NCI-H128 (cell line): ENCODE measurements at regions not wholly inside any gene's neighbourhood (a gene's known extent, or its start where the extent isn't known, plus 50 kb on each side); places are given as distances from the start of the nearest gene placed in this dataset.
"Not testable (repeated sequence)": the region's sequence is repeated elsewhere in the genome, so short reads cannot be mapped to it uniquely, and the experiment has no call there.

ENCODE experiments used
- DNase-seq: peaks from one replicate; lab custom pipeline; 2025; ENCODE audit not compliant: unreplicated experiment; lab: John Stamatoyannopoulos, UW

DNA sequence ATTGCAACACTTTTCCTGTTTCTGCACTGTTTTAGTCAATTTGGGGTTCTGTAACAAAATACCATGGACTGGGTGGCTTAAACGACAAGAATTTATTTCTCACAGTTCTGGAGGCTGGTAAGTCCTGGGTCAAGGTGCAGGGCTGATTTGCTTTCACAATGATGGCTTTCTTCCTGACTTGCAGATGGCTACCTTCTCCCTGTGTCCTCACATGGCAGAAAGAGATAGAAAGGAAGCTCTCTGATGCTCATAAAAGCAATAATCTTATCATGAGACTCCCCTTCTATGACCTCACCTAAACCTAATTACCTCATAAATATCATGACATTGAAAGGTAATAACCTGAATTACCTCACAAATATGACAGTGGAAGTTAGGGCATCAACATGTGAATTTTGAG lies 511.5 kb upstream of the CITED2 start:
- no peak for DNase-seq

DNA sequence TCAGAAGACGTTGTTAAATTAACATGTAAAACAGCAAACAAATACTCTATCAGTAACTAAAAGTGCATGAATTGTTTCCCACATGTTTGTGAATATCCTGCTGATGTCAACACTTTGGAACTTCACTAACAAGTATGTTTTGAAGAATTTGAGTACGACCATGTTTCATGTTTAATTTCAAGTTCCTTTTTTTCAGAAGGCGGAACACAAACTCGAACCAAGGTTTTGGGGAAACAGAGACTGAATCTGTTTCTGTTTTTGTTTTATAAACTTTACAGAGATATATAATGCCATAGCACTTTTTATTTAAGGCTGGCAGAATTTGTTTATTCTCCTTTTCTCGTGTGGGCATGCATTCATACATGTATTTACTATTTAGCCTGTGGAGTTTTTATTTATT lies 509.3 kb upstream of the CITED2 start:
- DNase-seq: no peak

DNA sequence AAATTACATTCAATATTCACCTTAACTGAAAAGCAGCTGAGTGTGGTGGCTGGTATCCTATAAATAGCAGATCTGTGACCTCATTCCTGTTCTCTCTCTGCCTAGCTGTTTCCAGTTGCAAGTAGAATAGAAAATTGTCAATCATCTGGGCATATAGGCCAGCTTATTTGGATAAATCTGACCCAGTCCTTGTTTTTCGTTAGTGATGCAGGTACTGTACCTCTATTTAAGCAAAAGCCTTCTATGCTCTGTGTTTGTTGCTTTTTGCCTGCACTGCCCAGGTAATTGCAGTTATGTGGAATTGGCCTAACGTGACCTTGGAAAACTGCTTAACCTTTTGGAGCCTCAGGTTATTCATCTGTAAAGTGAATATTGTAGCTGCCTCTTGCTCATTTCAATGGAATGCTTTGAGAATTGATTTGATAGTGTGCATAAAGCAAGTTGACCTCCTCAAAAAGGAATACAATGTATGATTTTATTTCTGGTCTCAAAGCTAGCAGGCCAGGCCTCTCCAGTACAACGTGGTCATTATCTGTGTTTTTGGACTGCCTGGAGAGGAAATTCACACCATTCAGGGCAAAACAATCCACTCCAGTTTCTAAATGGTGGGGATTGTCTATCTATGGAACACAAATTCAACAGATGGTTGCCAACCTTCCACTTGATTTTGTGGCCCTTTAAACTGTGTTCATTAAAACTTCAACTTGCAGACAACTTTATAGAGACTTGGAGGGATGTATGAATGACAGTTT lies 508.7 kb upstream of the CITED2 start:
- DNase-seq: no peak

DNA sequence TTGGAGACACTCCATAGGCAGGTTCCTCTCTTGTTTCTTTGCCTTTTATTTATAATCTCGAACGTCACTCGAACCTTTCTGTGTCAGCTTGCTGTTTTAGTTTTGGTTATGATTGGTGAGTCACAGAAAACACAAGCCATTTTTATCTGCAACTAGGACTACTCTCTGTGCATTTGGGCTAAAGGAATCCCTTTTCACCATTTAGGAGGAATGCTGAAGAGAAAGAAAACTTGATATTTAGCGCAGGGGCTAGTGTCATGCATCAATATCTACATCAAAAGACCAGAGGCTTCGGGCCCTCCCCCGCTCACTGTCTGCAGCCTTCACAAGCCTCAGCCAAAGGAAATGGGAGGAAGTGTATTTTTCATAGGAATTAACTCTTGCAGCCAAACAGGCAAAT lies 507.8 kb upstream of the CITED2 start:
- no peak for DNase-seq

DNA sequence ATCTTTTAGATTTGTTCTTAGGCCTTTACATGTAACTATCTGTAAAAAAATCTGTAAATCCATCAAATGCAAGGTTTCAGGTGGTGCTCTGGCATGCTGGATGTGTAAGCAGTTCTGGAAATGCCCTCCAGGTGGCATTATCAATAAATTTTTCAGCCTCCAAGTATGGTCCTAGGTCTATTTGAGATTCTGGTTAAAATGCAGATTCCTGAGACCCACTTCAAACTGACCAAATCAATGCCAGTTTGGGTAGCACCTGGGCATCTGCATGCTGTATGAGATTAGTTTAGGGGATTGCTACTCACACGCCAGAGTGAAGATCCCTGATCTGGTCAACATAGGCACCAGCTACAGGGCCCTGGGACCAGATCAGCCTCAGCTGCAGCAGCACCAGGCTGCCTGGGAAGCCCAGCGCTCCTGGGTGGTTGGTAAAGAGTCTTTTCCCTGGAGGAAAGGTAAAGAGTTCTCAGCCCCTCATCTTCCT lies 507.3 kb upstream of the CITED2 start:
- no peak for DNase-seq

DNA sequence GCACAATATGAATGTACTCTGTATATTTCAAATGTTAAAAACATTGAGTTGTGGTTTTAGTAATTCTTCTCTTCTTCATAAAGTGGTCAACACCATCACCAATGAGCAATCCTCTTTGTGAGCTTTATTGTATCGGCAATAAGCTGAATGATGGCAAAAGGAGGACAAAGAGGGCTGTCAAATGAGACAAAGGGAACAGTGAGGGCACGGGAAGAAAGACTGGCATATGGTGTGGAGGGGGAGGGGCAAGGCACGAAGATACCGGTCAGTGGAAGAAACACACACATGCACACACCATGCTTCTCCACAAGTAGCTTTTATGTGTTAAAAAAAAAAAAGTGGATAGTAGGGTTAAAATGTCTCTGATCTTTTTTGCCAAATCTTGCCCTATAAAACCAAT lies 506.8 kb upstream of the CITED2 start:
- no peak for DNase-seq

DNA sequence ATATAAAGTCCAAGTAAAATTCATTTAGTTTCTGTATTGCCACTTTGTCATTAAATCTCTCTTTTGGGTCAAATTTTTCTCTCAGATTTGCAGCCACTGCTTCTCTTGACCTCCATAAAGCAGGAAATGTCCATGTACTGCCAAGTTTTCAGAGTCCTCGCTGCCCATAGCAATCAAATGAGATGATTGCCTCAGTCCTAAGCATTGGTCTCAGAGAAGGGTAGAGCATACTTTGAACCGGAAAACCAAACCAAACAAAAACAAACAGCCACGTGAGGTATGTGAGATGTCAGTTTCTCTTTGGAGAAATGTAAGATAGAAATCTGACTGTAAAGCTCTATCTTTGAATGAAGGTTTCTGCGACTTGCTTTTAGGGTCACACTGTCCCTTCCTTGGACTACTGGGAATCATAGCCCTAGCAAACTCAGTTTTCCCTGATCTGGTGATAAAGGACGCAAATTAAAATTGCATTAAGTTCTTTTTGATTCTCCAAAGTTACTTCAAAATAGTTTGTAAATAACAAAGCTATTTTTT lies 505.4 kb upstream of the CITED2 start:
- no peak for DNase-seq

DNA sequence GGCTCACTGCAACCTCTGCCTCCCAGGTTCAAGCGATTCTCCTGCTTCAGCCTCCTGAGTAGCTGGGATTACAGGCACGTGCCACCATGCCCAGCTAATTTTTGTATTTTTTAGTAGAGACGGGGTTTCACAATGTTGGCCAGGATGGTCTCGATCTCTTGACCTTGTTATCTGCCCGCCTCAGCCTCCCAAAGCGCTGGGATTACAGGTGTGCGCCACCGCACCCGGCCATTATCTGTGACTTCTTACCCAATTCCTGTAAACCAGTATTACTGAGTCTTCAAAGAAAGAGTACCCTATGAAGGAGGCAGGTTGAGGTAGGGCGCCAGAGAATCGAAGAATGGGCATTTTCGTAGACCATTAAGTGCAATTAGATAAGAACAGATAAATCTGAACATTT lies 504.8 kb upstream of the CITED2 start:
- not testable (repeated sequence) for DNase-seq

DNA sequence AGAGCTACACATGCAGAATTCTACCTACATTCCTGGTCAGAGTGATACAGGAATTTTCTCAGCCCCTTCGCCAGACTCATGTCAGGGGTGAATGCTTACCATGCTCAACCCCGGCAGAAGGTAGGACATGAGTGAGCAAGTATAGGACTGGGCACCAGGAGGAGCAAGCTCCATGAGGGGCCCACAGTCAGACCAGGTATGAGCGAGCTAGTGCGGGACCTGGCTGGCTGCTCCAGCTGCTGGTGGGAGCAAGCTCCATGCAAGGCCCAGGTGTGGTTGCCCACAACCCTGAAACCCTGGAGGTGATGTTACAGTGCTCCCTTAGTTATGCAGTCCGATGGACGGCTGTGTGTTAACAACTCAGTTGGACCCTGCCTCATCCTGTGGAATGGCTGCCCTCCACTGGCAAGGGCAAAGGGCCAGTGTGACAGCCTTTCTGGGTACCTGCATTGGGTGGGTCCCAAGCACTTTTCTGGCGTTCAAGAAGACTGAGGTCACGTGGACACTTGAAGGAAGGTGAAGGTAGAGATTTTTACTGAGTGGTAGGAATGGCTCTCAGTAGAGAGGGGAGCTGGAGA lies 503.5 kb upstream of the CITED2 start:
- DNase-seq: no peak

DNA sequence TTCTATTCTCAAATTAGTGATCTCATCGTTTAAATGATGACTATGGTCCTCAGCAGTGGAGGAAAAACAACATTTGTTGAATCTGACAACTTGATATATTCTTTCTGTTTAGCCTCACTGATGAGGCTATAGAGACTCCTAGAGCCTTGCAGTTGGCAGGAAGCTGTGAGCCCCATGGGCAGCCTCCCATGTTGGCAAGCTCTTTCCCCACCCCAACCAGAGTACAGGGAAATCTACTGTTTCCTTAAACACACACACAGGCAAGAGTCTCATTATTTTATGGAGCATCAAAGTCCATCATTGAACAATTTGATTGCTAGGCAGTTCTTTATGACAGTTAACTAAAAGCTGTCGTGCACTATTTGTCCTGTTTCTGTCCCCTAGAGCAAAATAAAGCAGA lies 498.2 kb upstream of the CITED2 start:
- no peak for DNase-seq

DNA sequence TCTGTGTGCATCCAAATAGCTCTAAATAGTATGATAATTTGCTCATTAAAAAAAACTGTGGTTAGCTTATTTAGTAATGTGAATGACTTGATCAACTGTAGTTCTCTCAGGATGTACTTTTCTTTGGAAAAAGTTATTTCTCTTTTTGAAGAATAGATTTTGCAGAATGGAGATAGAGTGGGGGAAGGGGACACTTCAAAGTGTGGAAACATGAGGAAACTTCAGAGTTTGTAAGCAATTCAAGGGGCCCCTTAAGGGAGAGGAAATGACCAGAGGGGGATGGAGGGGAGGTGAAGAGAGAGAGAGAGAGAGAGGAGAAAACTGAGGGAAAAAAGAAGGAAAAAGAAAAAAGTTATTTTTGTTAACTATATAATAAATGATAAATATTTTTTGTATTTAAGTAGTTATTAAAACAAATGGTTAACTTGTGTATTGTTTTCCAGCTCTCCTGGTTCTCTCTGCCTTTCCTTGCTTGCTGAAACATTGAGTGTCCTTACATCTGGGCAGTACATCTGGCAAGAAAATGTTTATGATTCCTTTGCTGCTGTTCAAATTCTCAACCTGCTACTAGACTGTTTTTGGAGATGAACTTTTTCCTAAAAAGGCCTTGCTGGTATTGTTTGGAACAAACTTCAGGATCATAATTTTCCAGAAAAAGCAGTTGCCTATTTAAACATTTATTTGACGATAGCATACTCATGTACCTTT lies 497.5 kb upstream of the CITED2 start:
- DNase-seq: no peak

DNA sequence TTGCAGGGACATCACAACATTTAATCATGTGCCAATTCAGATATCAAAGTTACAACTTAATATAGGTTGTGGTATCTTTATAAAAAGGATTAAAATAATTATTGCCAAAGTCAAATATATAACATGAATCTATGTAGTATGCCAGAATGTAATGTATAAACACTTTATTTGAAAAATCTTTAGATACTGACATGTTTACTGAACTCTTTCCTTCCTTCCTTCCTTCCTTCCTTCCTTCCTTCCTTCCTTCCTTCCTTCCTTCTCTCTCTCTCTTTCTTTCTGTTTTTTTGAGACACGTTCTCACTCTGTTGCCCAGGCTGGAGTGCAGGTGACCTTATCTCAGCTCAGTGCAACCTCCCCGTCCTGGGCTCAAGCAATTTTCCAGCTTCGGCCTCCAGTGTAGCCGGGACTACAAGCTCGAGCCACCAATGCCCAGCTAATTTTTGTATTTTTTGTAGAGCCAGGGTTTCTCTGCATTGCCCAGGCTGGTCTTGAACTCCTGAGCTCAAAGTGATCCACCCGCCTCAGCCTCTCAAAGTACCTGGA lies 496.8 kb upstream of the CITED2 start:
- no peak for DNase-seq

DNA sequence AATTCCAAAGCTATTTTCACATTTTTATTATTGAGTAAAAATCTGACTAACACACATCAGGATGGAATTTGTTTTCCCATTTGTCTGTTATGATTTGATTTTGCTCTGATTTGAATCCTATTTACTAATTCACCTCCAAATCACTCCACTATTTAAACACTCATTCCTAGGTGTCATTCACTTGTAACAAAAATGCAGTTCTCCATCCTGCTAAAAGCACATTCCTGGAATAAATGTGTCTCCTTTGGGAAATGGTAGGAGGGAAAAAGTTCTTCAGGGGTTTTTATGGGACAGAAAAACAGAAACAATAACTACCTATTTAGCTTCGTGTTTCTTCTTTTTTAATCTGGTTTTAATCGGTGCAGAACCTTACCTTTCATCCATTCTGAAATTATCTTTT lies 494.1 kb upstream of the CITED2 start:
- no peak for DNase-seq

DNA sequence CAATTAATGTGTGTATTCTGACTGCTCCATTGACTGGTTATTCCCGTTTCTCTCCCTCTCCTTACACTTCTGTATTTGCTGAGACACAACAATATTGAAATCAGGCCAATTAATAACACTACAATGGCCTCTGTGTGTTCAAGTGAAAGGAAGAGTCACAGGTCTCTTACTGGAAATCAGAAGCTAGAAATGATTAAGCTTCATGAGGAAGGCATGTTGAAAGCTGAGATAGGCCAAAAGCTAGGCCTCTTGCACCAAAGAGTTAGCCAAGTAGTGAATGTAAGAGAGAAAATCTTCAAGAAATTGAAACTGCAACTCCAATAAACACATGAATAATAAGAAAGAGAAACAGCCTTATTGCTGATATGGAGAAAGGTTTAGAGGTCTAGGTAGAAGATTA lies 489.5 kb upstream of the CITED2 start:
- DNase-seq: no peak

DNA sequence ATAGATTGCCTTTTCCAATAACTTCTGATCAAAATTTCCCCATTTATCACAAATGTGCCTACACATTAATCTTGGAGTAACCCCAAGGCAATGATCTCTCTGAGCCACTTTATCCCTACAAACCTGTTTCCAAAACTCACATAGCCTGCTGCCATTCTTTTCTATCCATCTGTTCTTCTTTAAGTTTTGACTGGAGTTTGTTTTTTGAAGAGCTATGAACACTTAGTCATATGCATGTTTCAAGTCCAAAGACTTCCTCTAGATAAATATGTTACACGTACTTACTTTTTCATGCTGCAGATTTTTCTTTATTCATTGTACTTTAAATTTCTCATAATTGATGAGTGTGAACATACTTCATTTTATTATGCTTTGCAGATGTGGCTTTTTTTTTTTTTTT lies 488.9 kb upstream of the CITED2 start:
- no peak for DNase-seq

DNA sequence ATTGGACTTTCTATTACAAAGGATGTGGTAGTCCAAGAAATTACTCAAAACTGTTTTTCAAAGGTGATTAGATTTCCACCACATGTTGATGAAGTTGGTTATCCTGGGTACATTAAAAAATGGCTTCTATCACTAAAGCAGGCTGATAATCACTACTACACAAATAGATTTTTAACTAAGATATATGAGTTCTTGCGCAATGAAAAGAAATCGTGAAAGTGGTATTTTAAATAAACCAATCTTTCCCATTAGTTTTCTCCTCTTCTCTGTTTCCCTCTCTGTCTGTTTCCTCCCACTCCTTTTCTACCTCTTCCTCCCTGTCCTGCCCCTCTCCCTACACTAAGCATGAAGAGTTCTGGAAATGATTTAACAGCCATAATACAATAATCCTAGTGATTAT lies 487.9 kb upstream of the CITED2 start:
- no peak for DNase-seq

DNA sequence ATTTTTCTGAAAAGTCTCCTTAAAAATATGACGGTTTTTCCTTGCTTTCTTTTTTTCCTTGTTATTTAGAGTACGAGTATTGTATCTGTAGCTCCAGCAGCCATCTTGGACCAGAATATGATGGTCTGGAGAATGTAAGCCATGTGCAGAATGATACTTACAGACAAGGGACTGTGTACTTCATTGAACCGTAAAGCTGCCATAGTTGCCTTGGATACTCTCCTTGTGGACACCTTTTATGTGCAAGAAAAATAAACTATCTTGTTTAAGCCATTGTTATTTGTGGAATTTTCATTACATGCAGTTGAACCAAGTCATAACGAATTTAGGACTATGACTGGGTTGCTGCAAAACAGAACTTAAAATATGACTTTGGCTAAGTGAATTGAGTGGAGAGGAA lies 485.8 kb upstream of the CITED2 start:
- no peak for DNase-seq

DNA sequence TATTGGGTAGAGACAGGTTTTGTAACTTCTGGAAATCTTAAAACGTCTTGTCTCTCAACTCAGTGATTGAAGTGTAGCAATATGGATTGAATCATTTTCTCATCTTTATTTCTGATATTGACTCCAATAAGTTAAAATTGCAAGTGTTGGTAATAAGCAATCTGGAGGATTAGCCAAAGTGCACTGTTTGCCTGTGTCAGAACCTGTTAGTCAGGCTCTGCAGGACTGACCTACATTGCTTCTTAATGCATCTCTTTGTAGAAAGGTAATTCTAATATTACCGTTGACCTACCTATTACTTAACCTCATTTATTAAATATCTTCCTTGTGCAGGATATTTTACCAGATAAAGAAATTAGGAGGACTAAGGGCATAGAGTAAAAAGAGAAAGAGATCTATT lies 484.0 kb upstream of the CITED2 start:
- no peak for DNase-seq

DNA sequence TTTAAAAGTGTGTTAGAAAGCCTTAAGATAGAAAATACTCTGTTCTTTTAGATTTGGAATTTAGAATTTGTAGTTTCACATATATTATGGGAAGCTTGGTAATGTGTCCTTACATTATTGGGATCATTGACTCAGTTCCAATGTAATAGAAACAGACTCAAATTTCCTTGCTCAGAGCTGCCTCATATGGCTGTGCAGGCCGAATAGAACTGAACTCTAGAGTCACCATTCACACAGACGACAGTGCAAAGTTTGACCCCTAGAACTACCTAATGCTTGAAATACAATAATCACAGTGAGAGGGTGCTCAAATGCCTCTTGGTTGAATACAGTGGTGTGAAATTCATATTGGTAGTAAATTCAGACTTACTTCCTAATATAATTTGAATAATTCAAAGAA lies 482.7 kb upstream of the CITED2 start:
- no peak for DNase-seq

DNA sequence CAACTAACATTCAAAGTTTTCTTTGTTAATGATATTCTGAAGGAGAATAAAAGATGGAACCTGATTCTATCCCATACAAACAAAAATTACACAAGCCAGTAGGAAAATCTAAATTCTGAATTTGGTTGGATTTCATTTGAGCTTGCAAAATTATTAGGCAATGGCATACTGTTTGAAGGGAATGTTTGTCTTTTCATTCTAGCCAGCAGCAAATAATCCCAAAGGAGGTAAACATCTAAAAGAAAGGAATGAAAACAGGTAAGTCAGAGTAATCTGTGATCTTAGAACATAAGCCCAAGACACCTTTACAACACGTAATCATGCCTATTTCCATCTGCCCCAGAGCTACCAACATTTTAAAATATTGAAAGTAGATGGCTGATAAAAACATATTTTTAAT lies 482.1 kb upstream of the CITED2 start:
- DNase-seq: no peak

DNA sequence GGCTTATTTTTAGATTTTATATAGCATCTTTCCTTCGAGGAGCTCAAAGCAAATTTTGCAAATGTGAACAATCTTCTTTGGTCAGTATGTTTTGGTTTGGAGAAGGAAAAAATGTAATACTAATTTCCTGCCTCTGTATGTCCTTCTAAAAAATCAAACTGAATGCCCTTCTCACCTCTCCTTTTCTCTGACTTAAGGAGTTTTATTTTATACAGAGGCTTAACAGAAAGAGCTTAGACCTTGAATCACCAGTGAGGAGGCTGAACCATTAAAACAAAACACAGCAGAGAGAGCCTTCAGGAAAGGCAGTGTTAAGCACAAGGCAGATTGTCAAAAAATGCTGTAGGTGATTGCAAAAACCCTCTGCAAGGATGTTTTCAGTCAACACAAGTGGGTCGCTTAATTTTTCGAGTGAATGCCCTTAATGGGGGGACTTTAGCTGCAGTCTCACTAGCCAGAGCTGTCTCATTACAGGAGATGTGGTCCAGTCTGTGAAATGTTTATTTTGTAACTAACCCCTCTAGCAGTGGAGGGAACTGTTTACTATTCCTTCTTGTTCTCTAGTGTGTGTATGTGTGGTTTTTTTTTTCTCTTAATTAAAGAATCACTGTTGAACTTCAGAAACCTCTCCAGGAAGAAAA lies 481.3 kb upstream of the CITED2 start:
- DNase-seq: no peak
